H7 (cell line): ENCODE measurements at regions not wholly inside any gene's neighbourhood (a gene's known extent, or its start where the extent isn't known, plus 50 kb on each side); places are given as distances from the start of the nearest gene placed in this dataset.
"Not testable (repeated sequence)": the region's sequence is repeated elsewhere in the genome, so short reads cannot be mapped to it uniquely, and the experiment has no call there.

Experiments
- DNase-seq: peaks from one replicate; pipeline ENCODE4 v3.0.0; 2012
- H3K27me3 ChIP-seq: 2 replicates; pipeline ENCODE4 v1.6.0; 2011; ENCODE audit warnings: mild to moderate bottlenecking, low read length; ENCODE audit not compliant: control insufficient read depth, insufficient read depth
- H3K36me3 ChIP-seq: replicated peaks from 2 replicates; pipeline ENCODE4 v1.5.1; 2011; ENCODE audit warnings: low read length; ENCODE audit not compliant: control insufficient read depth, insufficient read depth
- H3K4me3 ChIP-seq: 2 replicates; pipeline ENCODE4 v1.5.1; 2011; ENCODE audit warnings: low read depth, mild to moderate bottlenecking, control low read depth, low read length, moderate library complexity; ENCODE audit not compliant: insufficient read depth

GRCh38 chr2:16246281-16246850, 306.0 kb downstream of the MYCN start:
- Histone ChIP-seq H3K4me3 (no peak overlapping the region), H3K27me3 (no peaks in the 10 kb centered on the region), H3K36me3 (no peaks in the 10 kb centered on the region)
- DNase-seq: no peak

- Histone ChIP-seq H3K36me3 (no peaks in the 10 kb centered on the region), H3K27me3 (no peaks in the 10 kb centered on the region), H3K4me3 (no peak overlapping the region)
- DNase-seq: no peak
Observed at GRCh38 chr2:16245481-16246054, 305.2 kb downstream of the MYCN start.

- DNase-seq: no peak
- Histone ChIP-seq H3K27me3 (no peaks in the 10 kb centered on the region), H3K4me3 (no peak overlapping the region), H3K36me3 (no peaks in the 10 kb centered on the region)
Observed at GRCh38 chr2:16244966-16245320, 304.6 kb downstream of the MYCN start.

- H3K36me3 ChIP-seq: no peaks in the 10 kb centered on the region
- H3K27me3 ChIP-seq: no peaks in the 10 kb centered on the region
- no peak overlapping the region for H3K4me3 ChIP-seq
- no peak for DNase-seq
Observed at GRCh38 chr2:16244153-16244965, 304.0 kb downstream of the MYCN start.

- no peaks in the 10 kb centered on the region for H3K27me3 ChIP-seq
- no peak overlapping the region for H3K4me3 ChIP-seq
- no peaks in the 10 kb centered on the region for H3K36me3 ChIP-seq
- no peak for DNase-seq
Observed at GRCh38 chr2:16243411-16243996, 303.2 kb downstream of the MYCN start.

- no peak for DNase-seq
- H3K36me3 ChIP-seq: no peaks in the 10 kb centered on the region
- H3K4me3 ChIP-seq: no peak overlapping the region
- no peaks in the 10 kb centered on the region for H3K27me3 ChIP-seq
Observed at GRCh38 chr2:16242906-16243305, 302.6 kb downstream of the MYCN start.

- DNase-seq: no peak
- no peaks in the 10 kb centered on the region for H3K27me3 ChIP-seq
- H3K36me3 ChIP-seq: no peaks in the 10 kb centered on the region
- no peak overlapping the region for H3K4me3 ChIP-seq
Observed at GRCh38 chr2:16241166-16242160, 301.1 kb downstream of the MYCN start.

GRCh38 chr2:16240402-16240801, 300.1 kb downstream of the MYCN start:
- H3K4me3 ChIP-seq: no peak overlapping the region
- no peaks in the 10 kb centered on the region for H3K27me3 ChIP-seq
- DNase-seq: no peak

GRCh38 chr2:16239296-16239850, 299.0 kb downstream of the MYCN start:
- Histone ChIP-seq H3K4me3 (no peak overlapping the region), H3K27me3 (no peaks in the 10 kb centered on the region)
- no peak for DNase-seq

More at GRCh38 chr2:16240402-16240801, 300.1 kb downstream of the MYCN start:
- no peaks in the 10 kb centered on the region for H3K36me3 ChIP-seq

GRCh38 chr2:16238786-16239185, 298.4 kb downstream of the MYCN start:
- Histone ChIP-seq H3K36me3 (no peaks in the 10 kb centered on the region), H3K4me3 (no peak overlapping the region), H3K27me3 (no peaks in the 10 kb centered on the region)
- no peak for DNase-seq

More at GRCh38 chr2:16239296-16239850, 299.0 kb downstream of the MYCN start:
- no peaks in the 10 kb centered on the region for H3K36me3 ChIP-seq

GRCh38 chr2:16238001-16238761, 297.8 kb downstream of the MYCN start:
- Histone ChIP-seq H3K4me3 (no peak overlapping the region), H3K27me3 (no peaks in the 10 kb centered on the region), H3K36me3 (no peaks in the 10 kb centered on the region)
- DNase-seq: no peak

GRCh38 chr2:16235747-16236146, 295.4 kb downstream of the MYCN start:
- Histone ChIP-seq H3K4me3 (no peak overlapping the region; the same call in 1 of the 2 replicates), H3K36me3 (no peaks in the 10 kb centered on the region), H3K27me3 (no peaks in the 10 kb centered on the region)
- no peak for DNase-seq

GRCh38 chr2:16235291-16235690, 294.9 kb downstream of the MYCN start:
- not testable (repeated sequence) for H3K36me3 ChIP-seq, DNase-seq, H3K27me3 ChIP-seq
- peak overlapping the region; percentile 16; the same call in 1 of the 2 replicates for H3K4me3 ChIP-seq
